ENCODE measurements at regions not wholly inside any gene's neighbourhood (a gene's known extent, or its start where the extent isn't known, plus 50 kb on each side); places are given as distances from the start of the nearest gene placed in this dataset.

DNA sequence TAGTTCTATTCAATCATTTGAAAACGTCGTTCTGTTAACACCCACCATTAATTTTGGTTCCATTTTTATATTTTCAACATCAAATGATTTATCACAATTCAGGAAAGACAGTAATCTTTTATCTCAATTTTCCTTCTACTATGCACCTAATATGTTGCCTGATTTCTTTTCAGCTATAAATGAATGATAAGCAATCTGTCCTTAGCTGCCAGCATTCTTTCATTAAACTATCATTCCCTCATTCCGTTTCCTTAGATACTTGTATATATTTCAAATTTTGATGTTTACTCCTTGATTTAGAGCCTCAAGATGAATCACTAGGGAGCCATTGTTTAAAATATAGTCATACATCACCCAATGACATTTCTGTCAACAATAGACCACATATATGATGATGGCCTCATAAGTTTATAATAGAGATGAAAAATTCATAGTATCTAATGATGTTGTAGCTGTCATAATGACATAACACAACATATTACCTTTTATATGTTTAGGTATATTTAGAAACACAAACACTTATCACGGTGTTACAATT lies 661.7 kb downstream of the IPMK start:
- no peak overlapping the region for H2AK5ac ChIP-seq (ENCODE audit: low read length)
- H3K79me1 ChIP-seq (ENCODE audit: low read length): no peaks in the 10 kb centered on the region
- H2AFZ ChIP-seq (ENCODE audit: insufficient read depth, low read length, poor library complexity): no peak overlapping the region
- H3K9ac ChIP-seq (ENCODE audit: low read length): no peak overlapping the region
- H3K27me3 ChIP-seq (ENCODE audit: insufficient read depth, low read length): no peaks in the 10 kb centered on the region
- no peak overlapping the region for H2BK12ac ChIP-seq (ENCODE audit: low read length)
- no peak overlapping the region for H3K23ac ChIP-seq (ENCODE audit: low read length)
- no peak overlapping the region for H3K4ac ChIP-seq (ENCODE audit: low read depth, low read length)
- H3K9me3 ChIP-seq (ENCODE audit: insufficient read depth, low read depth, low read length): no peaks in the 10 kb centered on the region
- no peak overlapping the region for H3K27ac ChIP-seq (ENCODE audit: low read depth, low read length)
- no peak for DNase-seq
- H3K14ac ChIP-seq (ENCODE audit: low read length): no peak overlapping the region
- H3K4me2 ChIP-seq (ENCODE audit: low read length): no peak overlapping the region
- no peaks in the 10 kb centered on the region for H3K36me3 ChIP-seq (ENCODE audit: control insufficient read depth in 1 of 2, insufficient read depth in 2 of 2, low read length in 2 of 2)
- H4K8ac ChIP-seq (ENCODE audit: low read depth, low read length): no peak overlapping the region
- no peak overlapping the region for H3K4me3 ChIP-seq (ENCODE audit: low read depth, low read length)
- no peak overlapping the region for H3K18ac ChIP-seq (ENCODE audit: low read length)
- H4K91ac ChIP-seq (ENCODE audit: low read depth, low read length): no peak overlapping the region
- H2BK120ac ChIP-seq (ENCODE audit: insufficient read depth, low read length, poor library complexity): no peak overlapping the region
- no peaks in the 10 kb centered on the region for H3K79me2 ChIP-seq (ENCODE audit: control insufficient read depth, insufficient read depth, low read length, poor library complexity)
- no peak overlapping the region for H4K12ac ChIP-seq (ENCODE audit: low read depth, low read length)
- WGBS (ENCODE audit: extremely low coverage, insufficient coverage, insufficient read length): no CpG with 5 or more reads among the region's 4 CpGs
- H2BK5ac ChIP-seq (ENCODE audit: low read depth, low read length, poor library complexity): no peak overlapping the region
- H3K4me1 ChIP-seq (ENCODE audit: control insufficient read depth in 1 of 2, insufficient read depth in 2 of 2, low read length in 2 of 2): no peaks in the 10 kb centered on the region

DNA sequence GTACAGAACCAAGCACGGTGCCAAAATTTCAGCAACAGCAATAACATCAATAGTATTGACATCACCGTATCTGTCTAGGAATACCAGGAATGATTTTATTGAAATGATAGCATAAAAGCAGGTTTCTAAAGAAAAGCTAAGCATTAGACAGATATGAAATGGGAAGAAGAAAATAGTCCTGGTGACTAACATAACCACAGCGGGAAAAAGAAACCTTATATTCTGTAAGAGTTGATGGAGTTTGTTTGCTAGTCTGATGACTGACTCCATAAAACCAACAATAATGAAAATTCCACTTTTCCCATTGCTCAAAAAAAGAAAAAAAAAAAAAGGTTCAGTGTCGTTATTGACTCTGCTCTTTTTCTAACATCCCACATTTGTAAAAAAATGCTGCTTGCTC lies 668.3 kb downstream of the IPMK start:
- Histone ChIP-seq H3K4me1 (ENCODE audit: control insufficient read depth in 1 of 2, insufficient read depth in 2 of 2, low read length in 2 of 2) (no peaks in the 10 kb centered on the region), H3K27ac (ENCODE audit: low read depth, low read length) (no peak overlapping the region), H3K36me3 (ENCODE audit: control insufficient read depth in 1 of 2, insufficient read depth in 2 of 2, low read length in 2 of 2) (no peaks in the 10 kb centered on the region), H3K27me3 (ENCODE audit: insufficient read depth, low read length) (no peaks in the 10 kb centered on the region), H2AFZ (ENCODE audit: insufficient read depth, low read length, poor library complexity) (no peak overlapping the region), H2AK5ac (ENCODE audit: low read length) (no peak overlapping the region), H3K4me3 (ENCODE audit: low read depth, low read length) (no peak overlapping the region), H3K23ac (ENCODE audit: low read length) (no peak overlapping the region), H4K12ac (ENCODE audit: low read depth, low read length) (no peak overlapping the region), H3K18ac (ENCODE audit: low read length) (no peak overlapping the region), H2BK12ac (ENCODE audit: low read length) (no peak overlapping the region), H3K9ac (ENCODE audit: low read length) (no peak overlapping the region), H4K8ac (ENCODE audit: low read depth, low read length) (no peak overlapping the region), H4K91ac (ENCODE audit: low read depth, low read length) (no peak overlapping the region), H3K14ac (ENCODE audit: low read length) (no peak overlapping the region), H3K4ac (ENCODE audit: low read depth, low read length) (no peak overlapping the region), H3K9me3 (ENCODE audit: insufficient read depth, low read depth, low read length) (no peaks in the 10 kb centered on the region), H2BK5ac (ENCODE audit: low read depth, low read length, poor library complexity) (no peak overlapping the region), H3K4me2 (ENCODE audit: low read length) (no peak overlapping the region), H2BK120ac (ENCODE audit: insufficient read depth, low read length, poor library complexity) (no peak overlapping the region), H3K79me1 (ENCODE audit: low read length) (no peaks in the 10 kb centered on the region), H3K79me2 (ENCODE audit: control insufficient read depth, insufficient read depth, low read length, poor library complexity) (no peaks in the 10 kb centered on the region)
- WGBS (ENCODE audit: extremely low coverage, insufficient coverage, insufficient read length): no CpG with 5 or more reads among the region's 4 CpGs
- no peak for DNase-seq

DNA sequence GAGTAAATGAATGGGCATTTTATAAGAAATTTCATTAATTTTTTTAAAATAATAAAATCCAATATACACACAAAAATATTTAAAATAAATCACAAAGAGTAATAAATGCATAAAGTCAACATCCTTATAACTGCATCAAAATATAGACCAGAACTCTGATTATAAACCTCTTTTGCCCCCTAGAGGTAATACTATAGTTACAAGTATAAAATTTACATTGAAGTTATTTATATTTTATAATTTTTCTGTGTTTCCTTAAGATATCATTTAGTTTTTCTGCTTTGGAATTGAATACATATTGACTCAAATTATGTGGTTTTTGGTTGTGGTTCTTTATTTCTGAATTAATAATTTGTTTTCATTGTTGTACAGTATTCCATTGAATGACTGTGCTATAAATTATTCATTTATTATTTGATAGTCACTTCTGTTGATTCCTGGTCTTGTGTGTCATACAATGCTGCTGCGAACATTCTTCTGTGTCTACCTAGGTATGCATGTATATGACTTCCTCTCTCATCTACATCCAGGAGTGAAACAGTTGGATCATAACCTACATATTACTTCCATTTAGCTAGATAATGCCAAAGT lies 673.6 kb downstream of the IPMK start:
- no peaks in the 10 kb centered on the region for H3K9me3 ChIP-seq (ENCODE audit: insufficient read depth, low read depth, low read length)
- H3K36me3 ChIP-seq (ENCODE audit: control insufficient read depth in 1 of 2, insufficient read depth in 2 of 2, low read length in 2 of 2): no peaks in the 10 kb centered on the region
- no peak overlapping the region for H3K23ac ChIP-seq (ENCODE audit: low read length)
- H4K91ac ChIP-seq (ENCODE audit: low read depth, low read length): no peak overlapping the region
- H2BK5ac ChIP-seq (ENCODE audit: low read depth, low read length, poor library complexity): no peak overlapping the region
- no peak overlapping the region for H2BK12ac ChIP-seq (ENCODE audit: low read length)
- no peak overlapping the region for H4K12ac ChIP-seq (ENCODE audit: low read depth, low read length)
- WGBS (ENCODE audit: extremely low coverage, insufficient coverage, insufficient read length): no CpG with 5 or more reads among the region's 1 CpG
- no peak overlapping the region for H3K4me2 ChIP-seq (ENCODE audit: low read length)
- no peak for DNase-seq
- no peak overlapping the region for H2AK5ac ChIP-seq (ENCODE audit: low read length)
- no peak overlapping the region for H3K27ac ChIP-seq (ENCODE audit: low read depth, low read length)
- H2BK120ac ChIP-seq (ENCODE audit: insufficient read depth, low read length, poor library complexity): no peak overlapping the region
- H3K27me3 ChIP-seq (ENCODE audit: insufficient read depth, low read length): no peaks in the 10 kb centered on the region
- H3K79me2 ChIP-seq (ENCODE audit: control insufficient read depth, insufficient read depth, low read length, poor library complexity): no peaks in the 10 kb centered on the region
- no peak overlapping the region for H3K9ac ChIP-seq (ENCODE audit: low read length)
- H3K18ac ChIP-seq (ENCODE audit: low read length): no peak overlapping the region
- no peak overlapping the region for H2AFZ ChIP-seq (ENCODE audit: insufficient read depth, low read length, poor library complexity)
- H4K8ac ChIP-seq (ENCODE audit: low read depth, low read length): no peak overlapping the region
- H3K4me1 ChIP-seq (ENCODE audit: control insufficient read depth in 1 of 2, insufficient read depth in 2 of 2, low read length in 2 of 2): no peaks in the 10 kb centered on the region
- H3K79me1 ChIP-seq (ENCODE audit: low read length): no peaks in the 10 kb centered on the region
- H3K4ac ChIP-seq (ENCODE audit: low read depth, low read length): no peak overlapping the region
- no peak overlapping the region for H3K4me3 ChIP-seq (ENCODE audit: low read depth, low read length)
- no peak overlapping the region for H3K14ac ChIP-seq (ENCODE audit: low read length)

DNA sequence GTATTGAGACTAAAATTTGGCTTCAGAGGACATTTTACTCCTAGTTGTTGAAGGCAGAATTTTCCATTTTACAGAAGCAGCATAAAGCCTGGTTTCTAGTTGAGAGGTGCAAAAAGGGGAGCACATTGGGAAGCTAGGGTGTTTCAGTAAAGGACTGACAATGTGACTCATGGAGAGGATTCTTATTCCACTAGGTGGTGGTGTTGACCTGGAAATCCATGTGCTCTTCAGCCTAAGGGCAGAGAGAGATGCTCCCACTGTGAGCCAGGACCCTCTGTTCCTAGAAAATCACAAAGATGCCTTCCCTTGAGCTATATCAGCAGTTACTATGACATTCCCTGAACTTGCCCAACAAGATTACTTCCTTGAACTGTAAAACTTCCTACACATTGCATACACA lies 687.8 kb downstream of the IPMK start:
- no peak overlapping the region for H2BK12ac ChIP-seq (ENCODE audit: low read length)
- H3K4me1 ChIP-seq (ENCODE audit: control insufficient read depth in 1 of 2, insufficient read depth in 2 of 2, low read length in 2 of 2): no peaks in the 10 kb centered on the region
- peak in 1 of 2 donors; percentile 38 for DNase-seq
- no peak overlapping the region for H4K12ac ChIP-seq (ENCODE audit: low read depth, low read length)
- H2BK5ac ChIP-seq (ENCODE audit: low read depth, low read length, poor library complexity): no peak overlapping the region
- no peaks in the 10 kb centered on the region for H3K9me3 ChIP-seq (ENCODE audit: insufficient read depth, low read depth, low read length)
- no peak overlapping the region for H3K4me2 ChIP-seq (ENCODE audit: low read length)
- H3K79me1 ChIP-seq (ENCODE audit: low read length): no peaks in the 10 kb centered on the region
- H3K9ac ChIP-seq (ENCODE audit: low read length): no peak overlapping the region
- H3K18ac ChIP-seq (ENCODE audit: low read length): no peak overlapping the region
- H3K36me3 ChIP-seq (ENCODE audit: control insufficient read depth in 1 of 2, insufficient read depth in 2 of 2, low read length in 2 of 2): no peaks in the 10 kb centered on the region
- no peaks in the 10 kb centered on the region for H3K27me3 ChIP-seq (ENCODE audit: insufficient read depth, low read length)
- H3K23ac ChIP-seq (ENCODE audit: low read length): no peak overlapping the region
- no peak overlapping the region for H2AK5ac ChIP-seq (ENCODE audit: low read length)
- no peak overlapping the region for H2BK120ac ChIP-seq (ENCODE audit: insufficient read depth, low read length, poor library complexity)
- no peak overlapping the region for H2AFZ ChIP-seq (ENCODE audit: insufficient read depth, low read length, poor library complexity)
- H3K14ac ChIP-seq (ENCODE audit: low read length): no peak overlapping the region
- H4K8ac ChIP-seq (ENCODE audit: low read depth, low read length): no peak overlapping the region
- no peak overlapping the region for H3K4me3 ChIP-seq (ENCODE audit: low read depth, low read length)
- H3K4ac ChIP-seq (ENCODE audit: low read depth, low read length): no peak overlapping the region
- no peak overlapping the region for H3K27ac ChIP-seq (ENCODE audit: low read depth, low read length)
- H3K79me2 ChIP-seq (ENCODE audit: control insufficient read depth, insufficient read depth, low read length, poor library complexity): no peaks in the 10 kb centered on the region
- no peak overlapping the region for H4K91ac ChIP-seq (ENCODE audit: low read depth, low read length)

All from trophoblast cell (in vitro differentiated cells and primary cell).